ENCODE measurements at regions not wholly inside any gene's neighbourhood (a gene's known extent, or its start where the extent isn't known, plus 50 kb on each side); places are given as distances from the start of the nearest gene placed in this dataset.

- no peak for TF ChIP-seq POLR2AphosphoS5 (IDR thresholded peaks at IDR 0.05; ENCODE audit: low read depth, low read length)
- TF ChIP-seq PAX5 (IDR thresholded peaks at IDR 0.05; ENCODE audit: insufficient read depth, low read length, severe bottlenecking): no peak
- no peak for TF ChIP-seq POLR2A (IDR thresholded peaks at IDR 0.05; ENCODE audit: low read depth, low read length)
- TF ChIP-seq TAF1 (IDR thresholded peaks at IDR 0.05; ENCODE audit: low read depth, low read length): no peak
- TF ChIP-seq SPI1 (IDR thresholded peaks at IDR 0.05; ENCODE audit: low read depth, low read length): no peak
Measured at GRCh38 chr10:28219251-28219650, 83.6 kb downstream of the MPP7 start.

All from GM12891 (cell line).